ENCODE measurements at regions not wholly inside any gene's neighbourhood (a gene's known extent, or its start where the extent isn't known, plus 50 kb on each side); places are given as distances from the start of the nearest gene placed in this dataset.

DNA sequence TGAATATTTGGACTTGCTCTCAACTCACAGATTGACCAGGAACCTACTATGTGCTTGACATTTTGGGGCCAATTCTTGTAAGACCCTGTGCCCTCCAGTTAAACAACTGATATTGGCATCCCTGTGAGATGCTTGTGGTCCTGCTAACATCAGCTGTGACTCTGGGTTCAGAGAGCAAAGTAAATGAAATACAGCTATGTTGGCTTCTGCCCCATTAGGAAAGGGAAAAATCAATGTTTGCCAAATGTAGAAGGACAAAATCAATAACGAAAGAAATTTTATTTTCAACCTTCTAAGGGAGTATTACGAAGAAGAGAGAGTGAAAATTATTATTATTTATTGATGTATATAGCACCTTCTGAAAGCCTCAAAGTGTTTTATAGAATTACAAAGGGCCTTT, 266.9 kb upstream of the ARID1B start:
- TF ChIP-seq POLR2A (IDR thresholded peaks at IDR 0.05) (no peak), POLR2AphosphoS5 (IDR thresholded peaks at IDR 0.05) (no peak)

Measured in stomach (tissue), 4 donors.